Neural progenitor cell (in vitro differentiated cells): ENCODE measurements at regions not wholly inside any gene's neighbourhood (a gene's known extent, or its start where the extent isn't known, plus 50 kb on each side); places are given as distances from the start of the nearest gene placed in this dataset.

Experiments
- DNase-seq: peaks from one replicate; pipeline ENCODE4 v3.0.0-alpha.2; 2016; ENCODE audit warnings: low spot score
- H2AFZ ChIP-seq: fragments of 200-600 bp; sonication (generic); replicated peaks from 2 replicates; pipeline ENCODE4 v1.6.1; 2016; ENCODE audit warnings: antibody characterized with exemption
- H3F3A ChIP-seq: fragments of 200-600 bp; sonication (generic); 2 replicates; pipeline ENCODE4 v1.6.1; 2016; ENCODE audit warnings: antibody characterized with exemption, low read depth
- H3K27ac ChIP-seq: fragments of 200-600 bp; sonication (generic); 2 replicates; pipeline ENCODE4 v1.5.1; 2016; ENCODE audit warnings: mild to moderate bottlenecking
- H3K27me3 ChIP-seq: fragments of 200-600 bp; sonication (generic); 2 replicates; pipeline ENCODE4 v1.6.1; 2016; ENCODE audit warnings: mild to moderate bottlenecking, moderate library complexity
- H3K36me3 ChIP-seq: fragments of 200-600 bp; sonication (generic); 2 replicates; pipeline ENCODE4 v1.5.1; 2016
- H3K4me1 ChIP-seq: fragments of 200-600 bp; sonication (generic); 2 replicates; pipeline ENCODE4 v1.6.1; 2016; ENCODE audit warnings: mixed run types
- H3K4me2 ChIP-seq: fragments of 200-600 bp; sonication (generic); 2 replicates; pipeline ENCODE4 v1.6.1; 2016
- H3K4me3 ChIP-seq: fragments of 200-600 bp; sonication (generic); 2 replicates; pipeline ENCODE4 v1.5.1; 2016
- H3K79me2 ChIP-seq: fragments of 200-600 bp; sonication (generic); 2 replicates; pipeline ENCODE4 v1.6.1; 2016; ENCODE audit warnings: low read depth
- H3K9ac ChIP-seq: fragments of 200-600 bp; sonication (generic); 2 replicates; pipeline ENCODE4 v1.6.1; 2016
- H3K9me3 ChIP-seq: fragments of 200-600 bp; sonication (generic); 2 replicates; pipeline ENCODE4 v1.5.1; 2016; ENCODE audit warnings: low read depth
- H4K20me1 ChIP-seq: fragments of 200-600 bp; sonication (generic); 2 replicates; pipeline ENCODE4 v1.6.1; 2016; ENCODE audit warnings: low read depth
- H3K27ac Mint-ChIP-seq: 3 replicates; pipeline ENCODE4 v1.8.0; 2021; ENCODE audit warnings: mixed read lengths
- H3K27me3 Mint-ChIP-seq: 2 replicates; pipeline ENCODE4 v1.8.0; 2022; ENCODE audit warnings: low read depth, mild to moderate bottlenecking, inconsistent platforms, moderate library complexity, mixed read lengths; ENCODE audit not compliant: insufficient read depth
- H3K36me3 Mint-ChIP-seq: 3 replicates; pipeline ENCODE4 v1.8.0; 2021; ENCODE audit warnings: mixed read lengths
- H3K4me1 Mint-ChIP-seq: 3 replicates; pipeline ENCODE4 v1.8.0; 2021; ENCODE audit warnings: mixed read lengths
- H3K4me3 Mint-ChIP-seq: 3 replicates; pipeline ENCODE4 v1.8.0; 2021; ENCODE audit warnings: mild to moderate bottlenecking, moderate library complexity, mixed read lengths
- H3K9me3 Mint-ChIP-seq: 3 replicates; pipeline ENCODE4 v1.8.0; 2020; ENCODE audit warnings: mixed read lengths
- CTCF ChIP-seq: fragments of 200-600 bp; sonication (generic); IDR thresholded peaks from 2 replicates; pipeline ENCODE4 v1.5.1; 2017; ENCODE audit warnings: antibody characterized with exemption, mild to moderate bottlenecking
- EZH2 ChIP-seq: fragments of 200-600 bp; sonication (generic); IDR thresholded peaks from 2 replicates; pipeline ENCODE4 v1.6.1; 2017; ENCODE audit warnings: antibody characterized with exemption, mild to moderate bottlenecking, moderate library complexity
- EZH2phosphoT487 ChIP-seq: fragments of 200-600 bp; sonication (generic); IDR thresholded peaks from 2 replicates; pipeline ENCODE4 v1.6.1; 2017; ENCODE audit warnings: antibody characterized with exemption

GRCh38 chr13:73729046-73729445 lies 405.2 kb downstream of the KLF12 start:
- Mint-ChIP-seq H3K4me1 (peaks cover 8% of the 10 kb centered on the region), H3K27ac (no peak overlapping the region)

GRCh38 chr13:73722120-73722519 lies 412.1 kb downstream of the KLF12 start:
- Mint-ChIP-seq H3K27me3 (no peaks in the 10 kb centered on the region), H3K36me3 (peaks cover 5% of the 10 kb centered on the region), H3K27ac (no peak overlapping the region), H3K4me1 (peaks cover 8% of the 10 kb centered on the region), H3K9me3 (no peaks in the 10 kb centered on the region), H3K4me3 (no peak overlapping the region)
- H2AFZ ChIP-seq, result no peak overlapping the region
- no peaks in the 10 kb centered on the region for H4K20me1 ChIP-seq
- H3K27me3 ChIP-seq, result no peaks in the 10 kb centered on the region
- H3K9me3 ChIP-seq, result no peaks in the 10 kb centered on the region
- H3K9ac ChIP-seq, result no peak overlapping the region
- TF ChIP-seq EZH2phosphoT487, result no peak
- peak; percentile 29 for TF ChIP-seq CTCF
- no peaks in the 10 kb centered on the region for H3K36me3 ChIP-seq
- DNase-seq, result no peak
- H3K27ac ChIP-seq, result no peak overlapping the region
- no peaks in the 10 kb centered on the region for H3K4me1 ChIP-seq
- no peaks in the 10 kb centered on the region for H3F3A ChIP-seq
- no peak overlapping the region for H3K4me2 ChIP-seq
- no peaks in the 10 kb centered on the region for H3K79me2 ChIP-seq
- H3K4me3 ChIP-seq, result no peak overlapping the region

More at GRCh38 chr13:73729046-73729445, 405.2 kb downstream of the KLF12 start:
- Mint-ChIP-seq H3K27me3 (no peaks in the 10 kb centered on the region), H3K9me3 (no peaks in the 10 kb centered on the region), H3K4me3 (no peak overlapping the region), H3K36me3 (no peaks in the 10 kb centered on the region)
- Histone ChIP-seq H3K9ac (no peak overlapping the region), H3K4me3 (no peak overlapping the region), H3K27me3 (no peaks in the 10 kb centered on the region), H3K27ac (no peak overlapping the region), H3K4me2 (no peak overlapping the region), H2AFZ (no peak overlapping the region), H4K20me1 (no peaks in the 10 kb centered on the region), H3K9me3 (no peaks in the 10 kb centered on the region), H3F3A (no peaks in the 10 kb centered on the region), H3K79me2 (no peaks in the 10 kb centered on the region), H3K4me1 (peaks cover 8% of the 10 kb centered on the region), H3K36me3 (no peaks in the 10 kb centered on the region)
- TF ChIP-seq EZH2phosphoT487 (no peak), CTCF (no peak), EZH2 (no peak)
- DNase-seq, result no peak

- H3K79me2 ChIP-seq, result no peaks in the 10 kb centered on the region
- no peak for DNase-seq
- Mint-ChIP-seq H3K9me3 (no peaks in the 10 kb centered on the region), H3K27me3 (no peaks in the 10 kb centered on the region), H3K4me3 (no peak overlapping the region), H3K4me1 (peaks cover 8% of the 10 kb centered on the region), H3K27ac (no peak overlapping the region), H3K36me3 (peaks cover 5% of the 10 kb centered on the region)
- no peaks in the 10 kb centered on the region for H3F3A ChIP-seq
- no peak overlapping the region for H3K4me3 ChIP-seq
- H3K4me2 ChIP-seq, result no peak overlapping the region
- no peak overlapping the region for H3K9ac ChIP-seq
- no peaks in the 10 kb centered on the region for H3K9me3 ChIP-seq
- no peak overlapping the region for H2AFZ ChIP-seq
- H3K27ac ChIP-seq, result no peak overlapping the region
- H4K20me1 ChIP-seq, result no peaks in the 10 kb centered on the region
- no peaks in the 10 kb centered on the region for H3K27me3 ChIP-seq
- H3K4me1 ChIP-seq, result no peaks in the 10 kb centered on the region
- TF ChIP-seq CTCF (no peak), EZH2phosphoT487 (no peak), EZH2 (no peak)
- H3K36me3 ChIP-seq, result no peaks in the 10 kb centered on the region
Observed at GRCh38 chr13:73721571-73721970, 412.6 kb downstream of the KLF12 start.
